NCI-H2107 treated with DMSO at 0.1 percent for 48 hours (cell line): ENCODE measurements at regions not wholly inside any gene's neighbourhood (a gene's known extent, or its start where the extent isn't known, plus 50 kb on each side); places are given as distances from the start of the nearest gene placed in this dataset.

Source experiments
- DNase-seq: peaks from one replicate; lab custom pipeline; 2025; ENCODE audit not compliant: unreplicated experiment; lab: John Stamatoyannopoulos, UW

- no peak for DNase-seq
Observed at GRCh38 chr2:22282220-22282619, 1102.8 kb upstream of the KLHL29 start.

- DNase-seq: no peak
Observed at GRCh38 chr2:22282916-22283315, 1102.1 kb upstream of the KLHL29 start.

- DNase-seq: no peak
Observed at GRCh38 chr2:22283436-22283835, 1101.5 kb upstream of the KLHL29 start.

- no peak for DNase-seq
Observed at GRCh38 chr2:22290302-22290701, 1094.7 kb upstream of the KLHL29 start.

GRCh38 chr2:22290909-22291473 lies 1094.0 kb upstream of the KLHL29 start:
- no peak for DNase-seq

GRCh38 chr2:22301228-22301627 lies 1083.8 kb upstream of the KLHL29 start:
- no peak for DNase-seq

GRCh38 chr2:22326250-22326649 lies 1058.7 kb upstream of the KLHL29 start:
- no peak for DNase-seq

- DNase-seq: no peak
Observed at GRCh38 chr2:22329211-22330154, 1055.5 kb upstream of the KLHL29 start.

- no peak for DNase-seq
Observed at GRCh38 chr2:22336414-22336813, 1048.6 kb upstream of the KLHL29 start.

- DNase-seq: no peak
Observed at GRCh38 chr2:22340716-22341115, 1044.3 kb upstream of the KLHL29 start.

- DNase-seq: no peak
Observed at GRCh38 chr2:22347306-22347705, 1037.7 kb upstream of the KLHL29 start.

GRCh38 chr2:22350621-22351020 lies 1034.4 kb upstream of the KLHL29 start:
- no peak for DNase-seq

- no peak for DNase-seq
Observed at GRCh38 chr2:22355816-22356433, 1029.1 kb upstream of the KLHL29 start.

- no peak for DNase-seq
Observed at GRCh38 chr2:22359071-22359672, 1025.8 kb upstream of the KLHL29 start.

- no peak for DNase-seq
Observed at GRCh38 chr2:22360735-22361374, 1024.1 kb upstream of the KLHL29 start.

GRCh38 chr2:22361571-22361970 lies 1023.4 kb upstream of the KLHL29 start:
- no peak for DNase-seq

GRCh38 chr2:22375096-22375495 lies 1009.9 kb upstream of the KLHL29 start:
- no peak for DNase-seq

GRCh38 chr2:22377268-22377667 lies 1007.7 kb upstream of the KLHL29 start:
- DNase-seq: no peak

GRCh38 chr2:22382479-22383169 lies 1002.4 kb upstream of the KLHL29 start:
- DNase-seq: no peak

GRCh38 chr2:22397847-22398246 lies 987.1 kb upstream of the KLHL29 start:
- DNase-seq: no peak

GRCh38 chr2:22403748-22404147 lies 981.2 kb upstream of the KLHL29 start:
- no peak for DNase-seq
